ENCODE measurements at regions not wholly inside any gene's neighbourhood (a gene's known extent, or its start where the extent isn't known, plus 50 kb on each side); places are given as distances from the start of the nearest gene placed in this dataset.

DNA sequence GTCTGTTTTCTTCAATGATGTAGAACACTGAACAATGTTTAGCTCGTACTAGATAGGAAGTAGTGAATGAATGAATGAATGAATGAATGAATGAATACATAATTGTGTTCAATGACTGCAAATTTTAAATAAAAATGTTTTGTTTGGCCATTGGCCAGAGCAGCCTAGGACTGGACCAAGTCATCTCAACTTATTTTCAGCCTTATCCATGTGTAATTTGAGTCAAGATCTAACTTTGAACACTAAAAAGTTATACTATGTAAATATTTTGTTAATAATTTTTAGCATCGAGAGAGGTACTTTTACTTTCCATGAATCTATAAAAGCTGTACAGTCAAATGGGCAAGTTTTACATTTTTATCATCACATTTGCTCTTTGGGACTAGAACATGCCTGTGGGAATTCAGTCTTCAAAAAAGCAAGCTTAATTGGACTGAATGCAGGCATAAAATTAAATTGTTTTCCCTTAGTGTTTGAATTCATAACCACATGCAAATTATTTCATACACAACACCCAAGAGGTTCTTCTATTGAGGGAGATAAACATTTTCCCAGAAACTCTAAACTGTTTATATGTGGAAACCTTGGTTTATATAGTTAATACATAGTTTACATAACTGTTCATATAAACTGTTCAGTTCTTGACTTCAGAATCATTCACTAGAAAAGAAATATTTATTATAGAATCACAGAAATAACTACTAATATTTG lies 222.1 kb upstream of the ANO3 start:
- Mint-ChIP-seq H3K9me3 (peaks cover 15% of the 10 kb centered on the region), H3K36me3 (ENCODE audit: low read depth) (no peaks in the 10 kb centered on the region), H3K27me3 (ENCODE audit: low read depth, poor library complexity) (no peaks in the 10 kb centered on the region), H3K4me1 (peaks cover 5% of the 10 kb centered on the region), H3K4me3 (no peak overlapping the region), H3K27ac (no peak overlapping the region)
- TF ChIP-seq, protein P1, sequence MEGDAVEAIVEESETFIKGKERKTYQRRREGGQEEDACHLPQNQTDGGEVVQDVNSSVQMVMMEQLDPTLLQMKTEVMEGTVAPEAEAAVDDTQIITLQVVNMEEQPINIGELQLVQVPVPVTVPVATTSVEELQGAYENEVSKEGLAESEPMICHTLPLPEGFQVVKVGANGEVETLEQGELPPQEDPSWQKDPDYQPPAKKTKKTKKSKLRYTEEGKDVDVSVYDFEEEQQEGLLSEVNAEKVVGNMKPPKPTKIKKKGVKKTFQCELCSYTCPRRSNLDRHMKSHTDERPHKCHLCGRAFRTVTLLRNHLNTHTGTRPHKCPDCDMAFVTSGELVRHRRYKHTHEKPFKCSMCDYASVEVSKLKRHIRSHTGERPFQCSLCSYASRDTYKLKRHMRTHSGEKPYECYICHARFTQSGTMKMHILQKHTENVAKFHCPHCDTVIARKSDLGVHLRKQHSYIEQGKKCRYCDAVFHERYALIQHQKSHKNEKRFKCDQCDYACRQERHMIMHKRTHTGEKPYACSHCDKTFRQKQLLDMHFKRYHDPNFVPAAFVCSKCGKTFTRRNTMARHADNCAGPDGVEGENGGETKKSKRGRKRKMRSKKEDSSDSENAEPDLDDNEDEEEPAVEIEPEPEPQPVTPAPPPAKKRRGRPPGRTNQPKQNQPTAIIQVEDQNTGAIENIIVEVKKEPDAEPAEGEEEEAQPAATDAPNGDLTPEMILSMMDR (IDR thresholded peaks at IDR 0.05): no peak
- no peak for DNase-seq

DNA sequence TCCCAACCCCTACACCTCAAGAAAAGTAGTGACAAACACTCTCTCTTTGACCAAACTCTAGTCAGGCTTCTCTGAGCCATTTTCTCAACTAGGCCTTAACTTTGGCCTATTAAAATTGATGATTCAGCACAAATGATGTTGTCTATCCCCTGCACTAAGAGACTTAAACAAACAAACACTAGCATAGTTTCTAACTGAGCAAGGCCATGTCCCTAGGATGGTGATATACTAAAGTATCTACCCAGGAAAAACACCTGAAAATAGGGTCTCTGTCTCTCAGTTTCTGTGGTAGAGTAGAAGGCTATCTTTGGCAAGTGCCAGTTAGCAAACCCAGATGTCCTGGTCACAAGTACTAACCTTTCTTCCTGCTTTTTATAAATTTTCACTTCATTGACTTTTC lies 219.7 kb upstream of the ANO3 start:
- no peak overlapping the region for H3K27ac Mint-ChIP-seq
- H3K36me3 Mint-ChIP-seq (ENCODE audit: low read depth): no peaks in the 10 kb centered on the region
- TF ChIP-seq, protein P1 (IDR thresholded peaks at IDR 0.05): no peak
- peaks cover 5% of the 10 kb centered on the region for H3K4me1 Mint-ChIP-seq
- no peak for DNase-seq
- H3K4me3 Mint-ChIP-seq: no peak overlapping the region
- no peaks in the 10 kb centered on the region for H3K27me3 Mint-ChIP-seq (ENCODE audit: low read depth, poor library complexity)
- H3K9me3 Mint-ChIP-seq: peaks cover 15% of the 10 kb centered on the region

DNA sequence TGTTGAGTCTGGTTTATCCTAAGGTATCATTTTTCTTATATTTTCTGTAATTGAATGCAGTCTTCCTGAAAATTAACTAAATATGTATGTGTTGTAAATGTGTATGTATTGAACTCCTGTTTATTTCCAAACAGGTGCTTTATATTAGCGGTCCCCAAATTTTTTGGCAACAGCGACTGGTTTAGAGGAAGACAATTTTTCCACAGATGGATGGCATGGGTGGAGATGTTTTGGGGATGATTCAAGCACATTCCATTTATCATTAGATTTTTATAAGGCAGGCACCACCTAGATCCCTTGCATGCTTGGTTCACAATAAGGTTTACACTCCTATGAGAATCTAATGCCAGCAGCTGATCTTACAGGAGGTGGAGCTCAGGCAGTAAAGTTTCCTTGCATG lies 210.5 kb upstream of the ANO3 start:
- Mint-ChIP-seq H3K9me3 (peaks cover 6% of the 10 kb centered on the region), H3K4me3 (no peak overlapping the region), H3K27me3 (ENCODE audit: low read depth, poor library complexity) (no peaks in the 10 kb centered on the region), H3K27ac (no peak overlapping the region), H3K4me1 (no peaks in the 10 kb centered on the region), H3K36me3 (ENCODE audit: low read depth) (no peaks in the 10 kb centered on the region)
- TF ChIP-seq, protein P1 (IDR thresholded peaks at IDR 0.05): no peak
- DNase-seq: no peak

DNA sequence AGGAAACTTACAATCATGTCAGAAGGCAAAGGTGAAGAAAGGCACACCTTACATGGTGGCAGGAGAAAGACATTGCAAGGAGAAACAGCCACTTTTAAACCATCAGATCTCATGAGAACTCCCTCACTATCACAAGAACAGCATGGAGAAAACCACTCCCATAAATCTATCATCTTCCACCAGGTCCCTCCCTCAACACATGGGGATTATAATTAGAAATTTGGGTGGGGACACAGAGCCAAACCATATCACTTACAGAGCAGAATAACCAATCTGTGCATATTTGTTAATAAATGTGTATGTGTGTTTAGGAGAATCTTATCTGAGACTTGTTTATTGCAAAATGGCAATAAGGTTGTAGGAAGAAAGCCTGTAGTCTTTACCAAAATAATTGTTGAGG lies 205.2 kb upstream of the ANO3 start:
- Mint-ChIP-seq H3K4me3 (no peak overlapping the region), H3K9me3 (no peaks in the 10 kb centered on the region), H3K4me1 (no peaks in the 10 kb centered on the region), H3K36me3 (ENCODE audit: low read depth) (no peaks in the 10 kb centered on the region), H3K27ac (no peak overlapping the region), H3K27me3 (ENCODE audit: low read depth, poor library complexity) (peaks cover 3% of the 10 kb centered on the region)
- no peak for DNase-seq
- TF ChIP-seq, protein P1 (IDR thresholded peaks at IDR 0.05): no peak

DNA sequence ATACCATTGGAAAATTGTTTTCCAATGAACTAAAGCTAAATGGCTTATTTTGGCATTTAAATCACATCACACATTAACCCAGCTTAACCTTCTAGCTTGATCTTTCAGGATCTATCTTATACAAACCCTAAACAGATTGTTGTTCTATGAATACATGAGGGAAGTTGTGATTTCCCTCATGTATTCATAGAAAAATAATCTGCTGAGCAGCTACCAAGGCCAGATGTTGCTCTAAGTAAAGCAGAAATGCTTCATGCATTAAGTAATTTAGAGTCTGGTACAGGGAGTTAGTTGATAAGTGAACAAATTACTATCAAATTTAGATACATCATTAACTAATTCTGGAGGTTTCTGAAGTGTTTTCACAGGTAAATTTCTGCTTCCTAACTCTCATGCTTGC lies 204.6 kb upstream of the ANO3 start:
- Mint-ChIP-seq H3K4me1 (no peaks in the 10 kb centered on the region), H3K27ac (no peak overlapping the region), H3K36me3 (ENCODE audit: low read depth) (no peaks in the 10 kb centered on the region), H3K9me3 (no peaks in the 10 kb centered on the region), H3K4me3 (no peak overlapping the region), H3K27me3 (ENCODE audit: low read depth, poor library complexity) (peaks cover 3% of the 10 kb centered on the region)
- DNase-seq: no peak
- TF ChIP-seq, protein P1 (IDR thresholded peaks at IDR 0.05): no peak

DNA sequence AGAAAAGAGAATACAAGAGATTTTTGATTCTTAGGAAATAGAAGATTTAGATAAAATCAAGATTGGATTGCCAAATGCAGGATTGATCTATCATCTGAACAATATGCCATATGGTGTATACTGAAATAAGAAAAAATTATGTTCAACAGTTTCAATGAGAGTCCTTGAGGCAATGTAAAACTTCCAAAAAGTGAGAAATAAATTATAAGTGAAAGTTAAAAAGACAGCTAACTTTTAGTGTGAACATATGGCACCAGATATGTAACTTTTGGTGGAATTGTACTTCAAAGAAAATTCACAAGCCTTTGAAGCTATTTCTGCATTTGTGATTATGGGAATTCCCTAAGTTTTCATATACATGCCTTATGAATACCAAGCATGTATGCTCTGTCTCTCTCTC lies 200.5 kb upstream of the ANO3 start:
- H3K36me3 Mint-ChIP-seq (ENCODE audit: low read depth): no peaks in the 10 kb centered on the region
- no peak for DNase-seq
- H3K27ac Mint-ChIP-seq: no peak overlapping the region
- TF ChIP-seq, protein P1 (IDR thresholded peaks at IDR 0.05): no peak
- H3K27me3 Mint-ChIP-seq (ENCODE audit: low read depth, poor library complexity): peaks cover 3% of the 10 kb centered on the region
- H3K4me1 Mint-ChIP-seq: no peaks in the 10 kb centered on the region
- no peak overlapping the region for H3K4me3 Mint-ChIP-seq
- no peaks in the 10 kb centered on the region for H3K9me3 Mint-ChIP-seq

Measured in nephron progenitor cell (in vitro differentiated cells).